ENCODE measurements at regions not wholly inside any gene's neighbourhood (a gene's known extent, or its start where the extent isn't known, plus 50 kb on each side); places are given as distances from the start of the nearest gene placed in this dataset.

DNA sequence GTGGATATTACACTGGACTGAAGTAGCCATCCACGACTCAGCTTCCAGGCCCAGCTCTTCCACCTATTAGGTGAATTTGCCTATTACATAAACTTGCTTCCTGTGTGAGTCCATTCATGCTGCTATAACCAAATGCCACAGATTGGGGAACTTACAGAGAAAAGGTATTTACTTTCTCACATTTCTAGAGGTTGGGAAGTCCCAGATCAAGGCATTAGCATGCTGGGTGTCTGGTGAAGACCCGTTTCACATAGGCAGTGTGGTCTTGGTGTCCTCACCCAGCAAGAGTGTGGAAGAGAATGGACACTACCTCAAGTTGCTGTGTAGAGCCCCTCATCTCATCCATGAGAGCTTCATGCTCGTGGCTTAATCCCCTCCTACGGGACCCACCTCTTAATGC, 282.6 kb downstream of the IRX1 start:
- no peak for DNase-seq (ENCODE audit: insufficient read length, low spot score)
- FAIRE-seq = no peak

DNA sequence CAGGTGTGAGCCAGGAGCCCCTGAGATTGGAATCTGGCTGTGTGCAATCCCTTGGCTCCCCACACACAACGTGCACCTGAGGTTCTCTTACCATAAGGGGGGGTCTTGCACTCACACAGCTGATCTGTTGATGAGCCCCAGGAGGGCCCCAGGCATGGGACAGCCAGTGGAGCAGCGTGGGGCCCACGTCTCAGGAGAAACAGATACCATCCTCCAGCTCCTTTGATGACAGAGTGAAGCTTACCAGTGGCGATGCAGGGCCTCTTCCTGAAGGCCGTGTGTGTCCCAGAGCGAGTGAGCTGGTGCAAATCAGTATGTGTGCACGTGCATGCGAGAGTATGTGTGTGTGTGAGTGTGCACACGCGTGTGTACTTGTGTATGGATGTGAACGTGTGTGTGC, 287.4 kb downstream of the IRX1 start:
- peak; percentile 72 for FAIRE-seq
- DNase-seq (ENCODE audit: insufficient read length, low spot score) = no peak

DNA sequence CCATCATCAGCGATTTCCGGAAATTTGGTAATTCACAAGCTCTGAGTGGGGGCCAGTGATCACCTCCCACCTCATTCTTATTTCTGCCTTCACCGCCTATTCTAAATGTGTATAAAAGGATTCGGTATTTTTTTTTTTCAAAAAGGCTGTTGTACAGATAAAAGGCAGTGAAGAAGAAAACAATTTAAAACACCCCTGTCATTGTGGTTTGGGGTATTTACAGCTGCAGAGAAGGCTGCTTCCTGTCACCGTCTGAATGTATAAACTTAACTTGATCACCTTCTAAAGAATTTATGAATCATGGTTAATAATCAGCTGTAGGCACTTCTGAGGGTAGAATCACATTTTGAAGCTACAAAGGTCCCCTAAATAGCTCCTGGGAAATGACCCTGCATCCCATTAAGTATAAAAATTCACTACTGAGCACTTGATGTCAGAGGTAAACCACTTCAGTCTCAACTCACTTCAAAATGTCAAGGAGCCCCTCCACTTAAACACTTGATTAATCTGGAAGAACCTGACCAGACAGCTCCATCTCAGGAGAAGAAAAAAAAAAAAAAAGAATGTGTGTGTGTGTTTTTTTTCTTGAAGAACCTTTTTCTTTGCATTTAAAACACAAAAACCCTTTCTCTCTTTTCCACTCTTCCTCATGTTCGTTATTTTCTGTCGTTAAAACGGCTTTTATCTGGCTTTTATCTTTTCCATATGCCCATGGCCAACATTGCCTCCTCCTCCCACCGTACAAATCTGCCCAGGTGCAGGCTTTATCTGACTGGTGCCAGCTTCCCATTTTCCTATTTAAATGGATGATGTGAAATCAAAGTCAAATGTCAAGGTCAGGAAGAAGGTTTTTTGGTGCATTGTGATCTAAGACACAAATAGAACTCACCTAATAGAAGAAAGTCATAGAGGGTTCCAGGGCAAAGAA, 291.2 kb downstream of the IRX1 start:
- FAIRE-seq = no peak
- DNase-seq (ENCODE audit: insufficient read length, low spot score) = no peak

DNA sequence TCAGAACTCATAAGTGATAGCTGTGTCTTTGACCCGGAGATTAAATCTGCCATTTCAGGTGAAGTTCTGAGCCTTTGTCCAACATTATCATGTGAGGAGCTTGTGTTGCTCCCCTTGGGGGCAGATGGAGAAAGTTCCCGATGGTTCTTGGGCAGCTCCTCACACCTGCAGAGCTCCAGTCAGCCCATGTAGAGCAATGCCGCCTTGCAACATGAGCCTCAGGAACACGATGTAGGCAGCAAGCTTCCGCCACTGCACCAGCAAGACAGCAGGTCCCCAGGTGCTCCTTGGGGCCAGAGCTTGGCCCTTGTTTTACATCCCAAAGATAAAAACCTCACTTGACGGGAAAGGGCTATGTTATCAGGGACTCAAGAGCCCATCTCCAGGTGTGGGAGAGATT, 292.7 kb downstream of the IRX1 start:
- no peak for FAIRE-seq
- no peak for DNase-seq (ENCODE audit: insufficient read length, low spot score)

DNA sequence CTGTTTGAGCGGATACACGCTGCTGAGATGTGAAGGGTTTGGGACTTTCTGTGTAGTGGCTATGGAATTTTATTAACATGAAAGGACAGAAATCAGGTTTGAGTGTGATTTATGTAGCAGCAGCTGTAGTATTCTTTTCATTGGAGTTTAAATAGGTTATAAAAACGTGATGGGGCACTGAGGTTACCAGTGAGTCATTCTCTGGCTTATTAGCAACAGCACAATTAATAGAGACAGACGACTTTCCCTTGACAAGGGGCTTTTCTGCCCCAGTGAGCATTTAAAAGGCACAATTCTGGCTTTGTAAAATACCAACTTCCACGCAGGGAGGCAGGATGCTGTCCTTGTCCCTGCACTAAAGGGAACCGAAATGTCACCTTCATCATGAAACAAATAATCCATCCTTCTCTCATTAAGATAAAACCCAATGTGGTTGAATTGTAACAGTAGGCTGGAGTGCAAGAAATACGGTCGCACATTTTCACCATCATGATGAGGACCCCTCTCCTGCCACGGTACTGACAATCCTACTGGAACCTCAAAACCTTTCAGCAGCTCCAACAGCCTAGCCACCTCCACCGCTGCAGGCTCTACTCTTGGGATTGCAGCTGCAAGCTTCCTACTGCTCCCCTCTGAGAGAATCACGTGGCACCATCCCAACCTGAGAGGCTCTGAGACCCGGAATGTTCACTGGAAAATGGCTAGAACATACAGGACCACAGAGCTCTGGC, 293.9 kb downstream of the IRX1 start:
- DNase-seq (ENCODE audit: insufficient read length, low spot score) (no peak), FAIRE-seq (no peak)

DNA sequence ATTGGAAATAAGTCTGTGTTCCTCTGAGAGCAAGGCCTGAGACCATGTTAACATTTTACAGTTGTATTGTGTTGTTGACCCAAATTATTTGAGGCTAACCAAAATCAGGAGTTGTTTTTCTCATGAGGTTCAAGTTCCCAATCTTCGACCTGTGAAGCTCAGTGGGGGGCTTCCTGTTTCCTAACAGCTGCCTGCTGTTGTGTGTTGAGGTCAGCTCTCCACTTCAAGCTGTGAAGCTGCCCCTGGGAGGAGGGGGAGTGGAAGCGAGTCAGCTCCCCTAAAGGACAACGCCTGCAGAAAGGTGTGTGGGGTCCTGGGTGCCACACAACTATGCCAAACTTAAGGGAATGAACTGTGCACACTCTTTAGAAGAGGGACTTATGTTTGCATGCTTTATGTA, 295.5 kb downstream of the IRX1 start:
- no peak for DNase-seq (ENCODE audit: insufficient read length, low spot score)
- FAIRE-seq = no peak

DNA sequence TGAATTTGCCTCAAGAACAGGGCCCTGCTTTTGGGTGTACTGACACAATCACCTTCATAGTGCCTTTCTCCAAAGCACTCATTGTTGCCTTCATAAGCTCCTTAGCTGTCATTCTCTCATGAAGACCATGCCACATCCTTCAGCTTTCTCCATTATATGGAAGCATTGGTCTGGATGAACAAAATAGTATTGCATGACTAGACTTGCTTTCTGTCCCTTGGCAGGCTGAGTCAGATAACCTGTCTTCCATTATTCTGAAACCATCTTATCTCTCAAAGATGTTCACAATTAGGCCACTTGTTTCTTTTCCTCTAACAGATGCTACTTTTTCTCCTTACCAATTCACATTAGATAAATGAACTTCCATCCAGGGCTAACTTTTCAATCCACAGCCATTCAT, 297.9 kb downstream of the IRX1 start:
- no peak for FAIRE-seq
- no peak for DNase-seq (ENCODE audit: insufficient read length, low spot score)

DNA sequence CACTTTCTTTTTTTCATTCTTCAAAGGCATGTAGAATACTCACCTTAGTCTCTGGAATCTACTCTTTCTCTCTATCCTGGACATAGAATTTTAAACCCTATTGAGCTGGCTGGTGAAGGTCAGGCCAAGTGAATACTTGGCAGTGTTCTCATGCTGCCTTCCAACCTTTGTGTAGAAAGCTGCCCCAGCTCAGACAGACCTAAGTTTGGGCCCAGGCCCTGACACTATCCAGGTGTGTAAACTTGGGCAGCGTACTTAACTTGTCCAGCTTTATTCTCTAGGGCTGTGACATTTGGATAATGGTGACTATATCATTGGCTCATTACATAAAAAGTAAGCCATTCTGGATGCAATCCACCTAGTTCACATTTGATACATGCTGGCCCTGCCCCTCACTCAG, 298.3 kb downstream of the IRX1 start:
- no peak for FAIRE-seq
- DNase-seq (ENCODE audit: insufficient read length, low spot score) = no peak

DNA sequence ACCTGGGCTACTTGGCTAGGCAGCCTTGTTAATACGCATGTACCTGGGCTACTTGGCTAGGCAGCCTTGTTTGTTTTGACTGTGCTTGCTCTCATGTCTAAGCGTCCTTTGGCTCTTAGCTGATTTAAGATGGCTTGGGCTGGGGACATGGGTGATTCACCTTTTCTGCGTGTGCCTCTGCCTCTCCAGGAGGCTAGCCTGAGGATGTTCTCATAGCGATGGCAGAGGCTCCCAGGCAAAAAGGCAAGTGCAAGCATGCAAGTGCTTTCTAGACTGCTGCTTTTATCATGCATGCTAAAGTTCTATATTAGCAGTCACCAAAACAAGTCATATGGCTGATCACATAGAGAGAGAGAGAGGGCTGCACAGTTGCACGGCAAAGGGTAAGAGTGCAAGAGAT, 300.5 kb downstream of the IRX1 start:
- no peak for DNase-seq (ENCODE audit: insufficient read length, low spot score)
- no peak for FAIRE-seq

DNA sequence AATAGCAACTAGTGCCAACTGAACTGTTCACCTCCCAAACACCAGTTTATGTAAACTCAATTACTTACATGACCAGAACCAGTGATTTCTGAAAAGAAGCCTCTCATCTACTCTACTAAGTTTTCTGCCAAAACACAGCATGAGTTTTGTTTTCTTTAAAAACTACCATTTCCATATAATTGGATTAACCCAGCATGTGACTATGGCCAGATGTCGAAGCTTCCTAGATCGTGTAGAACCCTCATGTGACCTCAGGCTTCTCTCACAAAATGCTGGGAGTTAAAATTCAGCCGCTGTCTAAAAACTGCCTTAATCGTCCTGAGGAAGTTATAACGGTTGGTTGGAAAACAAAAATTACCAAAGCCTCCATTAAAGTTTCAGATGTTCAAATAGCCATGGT, 303.5 kb downstream of the IRX1 start:
- no peak for FAIRE-seq
- no peak for DNase-seq (ENCODE audit: insufficient read length, low spot score)

DNA sequence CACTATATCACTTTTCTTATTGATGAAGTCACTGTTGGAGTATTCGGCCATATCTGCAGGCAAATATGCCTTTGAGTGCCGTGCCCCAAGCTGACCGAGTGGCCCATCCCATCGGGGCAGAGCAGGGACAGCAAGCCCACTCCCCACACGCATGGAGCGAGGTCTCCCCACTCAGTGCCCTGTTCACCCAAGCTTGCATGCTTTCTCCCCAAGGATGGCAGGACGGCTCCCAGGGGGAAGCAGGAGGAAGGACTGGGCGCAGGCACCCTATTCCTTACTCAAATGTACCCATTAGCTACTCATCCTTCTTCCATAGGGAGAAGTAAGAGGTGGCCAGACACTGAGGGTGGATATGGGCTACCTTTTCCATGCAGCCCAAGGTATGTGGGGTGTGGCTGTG, 309.0 kb downstream of the IRX1 start:
- DNase-seq (ENCODE audit: insufficient read length, low spot score) (no peak), FAIRE-seq (no peak)

DNA sequence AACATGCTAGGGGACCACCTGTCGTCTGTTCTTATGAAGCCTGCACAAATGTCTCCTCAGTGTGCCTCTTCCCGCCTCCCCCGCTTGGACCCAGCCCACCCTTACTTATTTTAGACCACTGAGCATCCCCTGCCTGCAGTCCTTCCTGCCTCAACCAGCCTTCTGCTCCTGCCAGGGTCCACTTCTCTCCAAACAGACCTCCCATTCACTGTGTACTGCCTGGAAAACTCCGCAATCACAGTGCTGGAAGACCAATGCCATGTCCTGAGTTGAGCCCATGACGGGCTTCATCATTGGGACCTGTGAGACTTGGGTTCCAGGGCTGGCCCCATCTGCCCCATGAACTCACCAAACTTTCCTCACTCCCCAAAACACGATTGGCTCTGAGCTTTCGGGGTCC, 309.4 kb downstream of the IRX1 start:
- DNase-seq (ENCODE audit: insufficient read length, low spot score) = no peak
- FAIRE-seq = no peak

DNA sequence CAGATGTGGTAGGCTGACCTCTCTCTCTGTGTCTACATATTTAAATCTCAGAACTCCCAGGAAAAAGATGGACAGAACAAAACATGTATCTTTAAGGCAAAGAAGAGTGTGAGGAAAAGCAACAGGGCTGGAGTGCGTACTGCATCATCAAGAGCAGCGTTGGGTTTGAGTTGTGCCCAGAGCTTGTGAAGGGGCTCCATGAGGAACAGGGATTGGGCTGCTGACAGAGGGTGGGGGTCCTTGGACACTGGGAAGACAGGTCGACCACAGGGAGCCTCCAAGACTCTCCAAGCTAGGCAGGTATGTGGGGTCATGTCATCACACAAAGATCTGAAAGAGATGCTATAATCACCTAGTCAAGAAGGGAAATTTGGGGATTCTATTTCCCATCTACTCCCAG, 309.9 kb downstream of the IRX1 start:
- DNase-seq (ENCODE audit: insufficient read length, low spot score) = no peak
- no peak for FAIRE-seq

DNA sequence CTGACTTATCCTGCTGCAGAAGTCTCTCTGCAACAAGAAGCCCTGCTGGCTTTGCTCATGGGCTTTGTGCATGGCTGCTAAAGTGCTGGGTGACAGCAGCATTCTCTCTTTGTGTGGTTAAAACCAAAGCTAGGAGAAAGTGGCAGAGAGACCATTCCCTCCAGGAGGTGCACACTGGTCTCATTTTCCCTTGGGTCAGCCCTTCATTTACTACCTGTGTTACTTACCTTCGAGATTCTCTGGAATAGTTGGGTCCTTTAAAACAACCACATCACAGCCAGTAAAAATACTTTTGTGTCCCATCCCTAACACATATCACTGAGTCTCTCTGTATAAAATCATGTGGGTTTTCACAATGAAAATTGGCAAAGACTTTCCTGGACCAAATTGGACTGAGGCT, 315.5 kb downstream of the IRX1 start:
- DNase-seq (ENCODE audit: insufficient read length, low spot score) (no peak), FAIRE-seq (no peak)

DNA sequence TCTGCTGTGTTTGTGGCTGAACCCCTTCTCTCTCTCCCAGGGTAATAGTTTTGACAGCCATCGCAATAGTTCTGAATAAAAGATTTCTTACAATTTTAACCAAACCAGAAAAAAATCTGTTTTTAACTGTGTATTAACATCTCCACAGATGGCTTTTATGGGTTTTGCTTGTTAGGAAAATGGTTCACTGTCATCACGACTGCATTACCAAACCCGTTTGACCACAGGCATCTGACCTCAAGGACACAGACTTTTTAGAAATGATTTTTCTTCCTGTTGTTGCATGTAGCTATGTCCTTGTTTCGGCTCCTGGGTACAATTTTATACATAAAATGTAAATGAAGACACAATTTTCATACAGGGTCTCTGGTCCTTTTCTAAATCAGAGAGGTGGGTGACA, 316.1 kb downstream of the IRX1 start:
- no peak for FAIRE-seq
- DNase-seq (ENCODE audit: insufficient read length, low spot score) = no peak

DNA sequence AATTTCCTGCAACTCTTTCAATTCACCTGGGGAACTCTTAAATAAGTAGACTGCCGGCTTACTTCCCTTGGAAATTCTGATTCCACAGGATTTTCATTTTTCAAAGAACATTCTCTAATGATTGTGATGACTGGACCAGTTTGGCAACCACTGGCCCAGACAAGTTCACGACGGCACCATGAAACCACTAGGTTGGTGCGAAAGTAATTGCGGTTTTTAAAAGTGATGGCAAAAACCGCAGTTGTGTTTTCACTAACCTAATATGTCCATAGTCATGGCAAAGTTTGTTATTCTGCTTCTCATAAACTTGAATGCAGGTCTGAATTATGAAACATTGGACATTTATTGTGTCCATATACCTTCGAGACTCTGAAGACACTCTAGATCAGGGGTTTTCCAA, 317.2 kb downstream of the IRX1 start:
- FAIRE-seq = no peak
- no peak for DNase-seq (ENCODE audit: insufficient read length, low spot score)

DNA sequence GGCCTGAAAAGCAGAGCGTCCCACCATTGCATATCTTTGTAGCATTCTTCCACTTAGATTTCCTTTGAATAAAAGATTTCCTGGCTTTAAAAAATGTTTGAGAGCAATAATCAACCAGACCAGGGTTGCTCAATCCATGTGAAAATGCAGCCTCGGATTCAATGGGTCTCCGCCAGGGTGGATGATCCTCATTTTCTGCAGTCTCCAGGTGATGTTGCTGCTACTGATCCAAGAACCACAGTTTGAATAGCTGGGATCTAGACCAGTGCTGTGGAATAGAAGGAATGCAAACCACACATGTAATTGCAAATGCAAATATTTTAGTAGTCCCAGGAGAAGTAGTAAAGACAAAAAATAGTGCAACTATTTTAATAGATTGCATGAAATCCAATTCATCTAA, 317.6 kb downstream of the IRX1 start:
- no peak for FAIRE-seq
- DNase-seq (ENCODE audit: insufficient read length, low spot score) = no peak

DNA sequence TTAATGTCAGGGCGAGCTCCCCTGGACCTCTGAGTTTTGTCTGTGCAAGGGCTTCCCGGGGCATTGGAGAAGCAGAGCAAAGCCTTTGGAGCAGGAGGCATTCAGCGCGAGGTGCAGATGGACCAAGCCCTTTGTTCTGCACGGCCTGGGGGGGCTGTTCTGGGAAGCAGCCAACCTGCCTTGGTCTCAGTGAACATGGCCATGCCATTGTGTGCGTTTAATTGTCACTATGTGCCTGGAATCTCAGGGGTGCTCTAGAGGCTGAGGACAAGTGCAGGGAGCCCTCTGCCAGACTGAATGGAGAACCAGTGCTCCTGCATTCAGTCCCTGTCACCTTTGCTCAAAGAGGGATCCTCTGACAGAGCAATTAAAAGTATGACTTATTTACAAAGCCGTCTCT, 329.4 kb downstream of the IRX1 start:
- no peak for DNase-seq (ENCODE audit: insufficient read length, low spot score)
- no peak for FAIRE-seq

DNA sequence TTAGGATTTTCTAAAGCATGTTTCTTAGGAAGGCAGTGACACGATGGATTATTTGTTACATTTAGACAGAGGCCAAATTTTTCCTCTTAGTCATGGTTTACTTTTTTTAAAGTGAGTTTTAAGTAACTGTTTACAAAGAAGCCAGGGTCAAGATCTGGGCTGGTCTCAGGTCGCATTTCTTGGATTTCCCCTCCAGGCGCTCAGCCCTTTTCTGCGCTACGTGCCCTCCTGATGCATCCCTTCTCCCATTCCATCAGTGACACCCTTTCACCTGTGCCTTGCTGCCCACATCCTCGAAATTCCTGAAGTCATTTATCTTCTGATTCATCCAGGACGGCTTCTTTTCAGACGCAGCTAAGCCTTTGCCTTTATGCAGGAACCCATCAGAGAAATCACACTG, 330.3 kb downstream of the IRX1 start:
- DNase-seq (ENCODE audit: insufficient read length, low spot score) (no peak), FAIRE-seq (no peak)

DNA sequence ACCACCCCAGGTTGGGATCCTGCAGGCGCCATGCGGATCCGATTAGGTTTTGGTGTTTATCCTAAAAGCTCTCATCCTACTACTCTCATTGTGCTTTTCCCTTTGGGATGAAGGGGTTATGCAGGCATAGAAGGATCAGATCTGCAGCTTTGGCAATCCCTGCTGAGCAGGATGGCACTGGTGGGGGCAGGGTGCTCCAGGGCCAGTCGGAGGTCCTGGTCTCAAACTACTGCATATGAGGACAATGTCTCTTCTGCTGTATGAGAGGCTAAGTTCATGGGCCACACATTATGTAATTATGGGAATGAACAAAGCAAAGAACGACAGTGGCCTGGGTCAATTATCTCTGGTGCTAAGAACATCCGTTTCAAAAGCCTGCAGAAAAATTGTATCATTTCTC, 334.2 kb downstream of the IRX1 start:
- no peak for FAIRE-seq
- DNase-seq (ENCODE audit: insufficient read length, low spot score) = no peak

DNA sequence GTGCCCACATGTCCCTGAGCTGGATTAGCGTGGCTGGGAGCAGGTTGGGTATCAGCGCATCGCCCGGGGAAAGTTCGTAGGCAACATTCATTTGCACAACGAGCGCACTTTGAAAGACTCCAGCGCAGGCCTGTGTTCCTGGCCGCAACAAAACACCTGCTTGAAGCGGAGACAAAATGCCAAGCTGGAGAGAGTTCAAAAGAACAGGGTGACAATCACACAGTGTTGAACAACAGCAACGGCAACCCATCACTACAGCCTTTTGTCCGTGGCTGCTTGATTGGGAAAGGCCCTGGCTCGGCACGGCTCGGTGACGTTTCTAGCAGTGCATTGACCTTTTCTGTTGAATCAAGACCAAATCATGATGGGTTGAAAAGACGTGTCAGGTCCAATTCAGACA, 336.3 kb downstream of the IRX1 start:
- FAIRE-seq (no peak), DNase-seq (ENCODE audit: insufficient read length, low spot score) (no peak)

DNA sequence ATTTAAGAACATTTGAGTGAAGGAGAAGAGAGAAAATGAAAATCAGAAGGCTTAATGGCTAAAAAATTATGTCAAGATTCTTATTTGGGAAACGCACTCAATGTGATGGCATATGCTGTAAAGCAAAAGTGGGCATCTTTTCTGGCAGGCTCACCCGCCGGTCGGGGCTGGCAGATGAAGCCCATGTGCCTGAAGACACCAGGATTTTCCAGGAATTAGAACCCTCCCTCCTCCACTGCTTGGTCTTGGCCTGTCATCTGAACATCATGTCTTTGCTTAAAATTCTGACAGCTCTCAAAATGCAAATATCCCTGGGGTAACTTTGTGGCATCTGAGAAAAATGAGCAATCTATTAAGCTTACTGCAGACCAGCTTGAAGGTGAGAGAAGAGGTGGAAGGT, 337.9 kb downstream of the IRX1 start:
- no peak for FAIRE-seq
- no peak for DNase-seq (ENCODE audit: insufficient read length, low spot score)

All from HTR-8/SVneo (cell line).